Neuronal stem cell (in vitro differentiated cells): ENCODE measurements at regions not wholly inside any gene's neighbourhood (a gene's known extent, or its start where the extent isn't known, plus 50 kb on each side); places are given as distances from the start of the nearest gene placed in this dataset.

Experiments
- DNase-seq: peaks from one replicate; pipeline ENCODE4 v3.0.0-alpha.2; 2013; ENCODE audit warnings: low spot score
- H2AFZ ChIP-seq: one replicate; pipeline ENCODE4 v1.6.1; 2013; ENCODE audit warnings: mild to moderate bottlenecking, low read length, inconsistent platforms
- H2AK5ac ChIP-seq: 2 replicates; pipeline ENCODE4 v1.6.1; 2013; ENCODE audit warnings: low read depth, mild to moderate bottlenecking, inconsistent platforms, low read length, moderate library complexity, mixed read lengths
- H2BK120ac ChIP-seq: 2 replicates; pipeline ENCODE4 v1.6.1; 2013; ENCODE audit warnings: low read depth, mild to moderate bottlenecking, inconsistent platforms, low read length, moderate library complexity, mixed read lengths
- H2BK12ac ChIP-seq: one replicate; pipeline ENCODE4 v1.6.1; 2013; ENCODE audit warnings: low read length, inconsistent platforms
- H2BK15ac ChIP-seq: 2 replicates; pipeline ENCODE4 v1.6.1; 2013; ENCODE audit warnings: mild to moderate bottlenecking, low read length, inconsistent platforms, mixed read lengths
- H2BK5ac ChIP-seq: one replicate; pipeline ENCODE4 v1.6.1; 2013; ENCODE audit warnings: inconsistent platforms, mild to moderate bottlenecking, low read length, moderate library complexity
- H3K14ac ChIP-seq: one replicate; pipeline ENCODE4 v1.6.1; 2013; ENCODE audit warnings: low read length, inconsistent platforms
- H3K18ac ChIP-seq: 2 replicates; pipeline ENCODE4 v1.6.1; 2013; ENCODE audit warnings: low read length, inconsistent platforms
- H3K23ac ChIP-seq: 2 replicates; pipeline ENCODE4 v1.6.1; 2013; ENCODE audit warnings: low read depth, mild to moderate bottlenecking, mixed read lengths, low read length, inconsistent platforms; ENCODE audit not compliant: poor library complexity
- H3K27ac ChIP-seq: replicated peaks from 3 replicates; pipeline ENCODE4 v1.5.1; 2013; ENCODE audit warnings: low read length, inconsistent platforms
- H3K27me3 ChIP-seq, 3 experiments: 2 replicates each; pipeline ENCODE4 v1.6.1; 2013; ENCODE audit warnings: low read length in 3 of 3, mild to moderate bottlenecking in 2 of 3, inconsistent platforms in 1 of 3, low read depth in 1 of 3, mixed read lengths in 1 of 3, moderate library complexity in 1 of 3; ENCODE audit not compliant: control insufficient read depth in 3 of 3, insufficient read depth in 3 of 3
- H3K36me3 ChIP-seq, 2 donors: replicated peaks in 1 of 2; 2 replicates each; pipeline ENCODE4 v1.6.1; 2013; ENCODE audit warnings: low read length in 2 of 2; ENCODE audit not compliant: control insufficient read depth in 2 of 2, insufficient read depth in 2 of 2
- H3K4ac ChIP-seq: 2 replicates; pipeline ENCODE4 v1.6.1; 2013; ENCODE audit warnings: inconsistent platforms, mild to moderate bottlenecking, low read length, moderate library complexity
- H3K4me1 ChIP-seq, 2 donors: 1 replicate in 1 of 2; 2 replicates in 1 of 2; pipeline ENCODE4 v1.6.1; 2013; ENCODE audit warnings: low read length in 2 of 2, low read depth in 1 of 2; ENCODE audit not compliant: control insufficient read depth in 2 of 2, insufficient read depth in 1 of 2
- H3K4me2 ChIP-seq: one replicate; pipeline ENCODE4 v1.6.1; 2013; ENCODE audit warnings: mild to moderate bottlenecking, low read length, inconsistent platforms; ENCODE audit not compliant: insufficient read depth, poor library complexity, severe bottlenecking
- H3K4me3 ChIP-seq, 2 donors: 2 replicates each; pipeline ENCODE4 v1.5.1; 2013; ENCODE audit warnings: low read length in 2 of 2, mild to moderate bottlenecking in 2 of 2, inconsistent platforms in 1 of 2, moderate library complexity in 1 of 2
- H3K79me1 ChIP-seq: one replicate; pipeline ENCODE4 v1.6.1; 2013; ENCODE audit warnings: low read depth, mild to moderate bottlenecking, inconsistent platforms, low read length, moderate library complexity
- H3K9ac ChIP-seq: one replicate; pipeline ENCODE4 v1.6.1; 2013; ENCODE audit warnings: mild to moderate bottlenecking, low read depth, low read length, inconsistent platforms; ENCODE audit not compliant: poor library complexity
- H3K9me3 ChIP-seq, 2 donors: replicated peaks in 1 of 2; 2 replicates each; pipeline versions ENCODE3 to v1.6.1; 2013; ENCODE audit warnings: low read length in 2 of 2, mild to moderate bottlenecking in 2 of 2, inconsistent platforms in 1 of 2, low read depth in 1 of 2, mixed read lengths in 1 of 2, moderate library complexity in 1 of 2; ENCODE audit not compliant: control insufficient read depth in 2 of 2, insufficient read depth in 1 of 2
- H4K8ac ChIP-seq: one replicate; pipeline ENCODE4 v1.6.1; 2013; ENCODE audit warnings: low read depth, mild to moderate bottlenecking, inconsistent platforms, low read length, moderate library complexity
- H4K91ac ChIP-seq: one replicate; pipeline ENCODE4 v1.6.1; 2013; ENCODE audit warnings: low read length, low read depth, mild to moderate bottlenecking, inconsistent platforms; ENCODE audit not compliant: poor library complexity
- WGBS, 2 donors: extraction: QIAGEN DNeasy Blood & Tissue Kit; methylation state at CpG; one replicate each; pipeline ENCODE4 v1.1.7; 2013; ENCODE audit warnings: missing lambda C conversion rate in 2 of 2, mixed read lengths in 1 of 2; ENCODE audit not compliant: insufficient read length in 2 of 2, insufficient replicate concordance in 1 of 2; ENCODE audit errors: extremely low coverage in 2 of 2; 5-methylcytosine and 5-hydroxymethylcytosine counted together

GRCh38 chr13:97520061-97520460 lies 86.1 kb downstream of the RAP2A start:
- Histone ChIP-seq H3K4me2 (no peak overlapping the region), H3K14ac (no peak overlapping the region), H3K23ac (no peak overlapping the region), H3K27ac (no peak overlapping the region), H3K27me3 (no peaks in the 10 kb centered on the region), H3K9me3 (no peaks in the 10 kb centered on the region), H2BK15ac (no peak overlapping the region), H3K18ac (no peak overlapping the region), H4K91ac (no peak overlapping the region), H3K4me1 (no peaks in the 10 kb centered on the region), H2AK5ac (no peak overlapping the region), H2BK5ac (no peak overlapping the region), H4K8ac (no peak overlapping the region), H2BK12ac (no peak overlapping the region), H3K79me1 (no peaks in the 10 kb centered on the region), H3K36me3 (no peaks in the 10 kb centered on the region), H3K4me3 (no peak overlapping the region), H2AFZ (no peak overlapping the region), H2BK120ac (no peak overlapping the region), H3K4ac (no peak overlapping the region), H3K9ac (no peak overlapping the region)
- WGBS, 2 donors, result no CpG with 5 or more reads among the region's 1 CpG
- DNase-seq, result no peak

DNA sequence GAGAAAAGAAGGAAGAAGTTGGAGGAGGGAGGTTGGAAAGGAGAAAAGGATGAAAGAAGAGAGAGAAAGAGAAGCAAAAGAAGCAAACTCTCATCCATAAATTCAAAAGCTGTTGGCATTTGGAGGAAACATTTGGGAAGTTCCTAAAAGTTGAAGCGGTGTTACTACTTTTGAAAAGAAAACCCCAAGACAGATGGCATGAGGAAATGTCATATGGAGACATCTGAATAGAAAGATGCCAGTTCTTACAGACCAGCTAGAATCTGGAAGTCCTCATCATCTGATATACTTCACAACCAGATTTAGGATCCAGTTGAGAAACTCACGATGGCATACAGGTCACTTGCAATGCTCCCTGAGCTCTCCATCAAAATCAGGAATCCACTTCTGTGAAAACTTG lies 86.9 kb downstream of the RAP2A start:
- Histone ChIP-seq H4K91ac (no peak overlapping the region), H3K4me2 (no peak overlapping the region), H3K27me3 (no peaks in the 10 kb centered on the region), H3K9ac (no peak overlapping the region), H3K4me3 (no peak overlapping the region), H3K4me1 (no peaks in the 10 kb centered on the region), H2BK120ac (no peak overlapping the region), H3K36me3 (no peaks in the 10 kb centered on the region), H3K23ac (no peak overlapping the region), H3K18ac (no peak overlapping the region), H2BK5ac (no peak overlapping the region), H2BK12ac (no peak overlapping the region), H4K8ac (no peak overlapping the region), H3K14ac (no peak overlapping the region), H3K4ac (no peak overlapping the region), H3K27ac (no peak overlapping the region), H3K79me1 (no peaks in the 10 kb centered on the region), H3K9me3 (no peaks in the 10 kb centered on the region), H2BK15ac (no peak overlapping the region), H2AK5ac (no peak overlapping the region), H2AFZ (no peak overlapping the region)
- WGBS, 2 donors, result no CpG with 5 or more reads among the region's 2 CpGs
- no peak for DNase-seq

DNA sequence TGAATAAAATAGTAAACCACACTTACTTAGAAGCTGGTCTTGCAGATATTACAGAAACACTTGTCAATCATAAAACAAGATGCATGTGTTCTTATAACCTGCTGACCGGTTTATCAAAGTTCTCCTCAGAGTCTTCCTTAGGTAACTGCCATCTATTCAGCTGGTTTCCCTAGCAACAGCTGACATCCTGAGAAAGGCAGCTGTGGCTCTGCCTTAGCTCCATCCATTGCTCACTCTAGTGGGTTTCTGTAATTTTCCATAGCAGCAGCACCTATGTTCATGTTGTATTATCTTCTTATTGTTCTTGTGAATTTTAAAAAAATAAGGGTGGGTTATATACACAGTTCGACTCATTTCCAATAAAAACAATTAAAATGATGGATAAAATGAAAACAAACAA lies 87.8 kb downstream of the RAP2A start:
- no peak overlapping the region for H3K27ac ChIP-seq

DNA sequence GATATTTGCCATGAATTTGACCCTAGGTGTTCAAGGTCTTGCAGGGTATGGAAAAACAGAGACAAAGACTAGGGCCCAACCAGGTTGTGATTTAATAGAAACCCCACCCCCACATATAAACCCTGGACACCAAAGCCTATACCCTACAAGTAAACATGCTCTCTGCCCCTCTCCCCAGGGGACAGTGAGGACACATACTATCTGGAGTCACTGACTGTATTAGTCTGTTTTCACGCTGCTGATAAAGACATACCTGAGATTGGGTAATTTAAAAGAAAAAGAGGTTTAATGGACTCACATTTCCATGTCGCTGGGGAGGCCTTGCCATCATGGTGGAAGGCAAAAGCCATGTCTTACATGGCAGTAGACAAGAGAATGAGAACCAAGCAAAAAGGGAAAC lies 88.3 kb downstream of the RAP2A start:
- Histone ChIP-seq H3K4me1 (no peaks in the 10 kb centered on the region), H3K9me3 (no peaks in the 10 kb centered on the region), H3K4me2 (no peak overlapping the region), H3K27me3 (no peaks in the 10 kb centered on the region), H3K23ac (no peak overlapping the region), H2AFZ (no peak overlapping the region), H2AK5ac (no peak overlapping the region), H3K4me3 (no peak overlapping the region), H3K27ac (no peak overlapping the region), H2BK120ac (no peak overlapping the region), H4K8ac (no peak overlapping the region), H3K18ac (no peak overlapping the region), H2BK12ac (no peak overlapping the region), H2BK5ac (no peak overlapping the region), H3K14ac (no peak overlapping the region), H3K79me1 (no peaks in the 10 kb centered on the region), H2BK15ac (no peak overlapping the region), H4K91ac (no peak overlapping the region), H3K9ac (no peak overlapping the region), H3K36me3 (no peaks in the 10 kb centered on the region), H3K4ac (no peak overlapping the region)
- no CpG with 5 or more reads among the region's 2 CpGs for WGBS, 2 donors
- no peak for DNase-seq

More for the DNA sequence above, 87.8 kb downstream of the RAP2A start:
- Histone ChIP-seq H3K79me1 (no peaks in the 10 kb centered on the region), H3K4me2 (no peak overlapping the region), H3K9ac (no peak overlapping the region), H2AFZ (no peak overlapping the region), H3K14ac (no peak overlapping the region), H2BK120ac (no peak overlapping the region), H3K9me3 (no peaks in the 10 kb centered on the region), H4K91ac (no peak overlapping the region), H3K36me3 (no peaks in the 10 kb centered on the region), H3K18ac (no peak overlapping the region), H3K4me1 (no peaks in the 10 kb centered on the region), H3K4ac (no peak overlapping the region), H4K8ac (no peak overlapping the region), H3K4me3 (no peak overlapping the region), H3K27me3 (no peaks in the 10 kb centered on the region), H2AK5ac (no peak overlapping the region), H2BK12ac (no peak overlapping the region), H2BK5ac (no peak overlapping the region), H3K23ac (no peak overlapping the region), H2BK15ac (no peak overlapping the region)
- no CpG with 5 or more reads among the region's 2 CpGs for WGBS, 2 donors
- no peak for DNase-seq
